ENCODE measurements at regions not wholly inside any gene's neighbourhood (a gene's known extent, or its start where the extent isn't known, plus 50 kb on each side); places are given as distances from the start of the nearest gene placed in this dataset.

DNA sequence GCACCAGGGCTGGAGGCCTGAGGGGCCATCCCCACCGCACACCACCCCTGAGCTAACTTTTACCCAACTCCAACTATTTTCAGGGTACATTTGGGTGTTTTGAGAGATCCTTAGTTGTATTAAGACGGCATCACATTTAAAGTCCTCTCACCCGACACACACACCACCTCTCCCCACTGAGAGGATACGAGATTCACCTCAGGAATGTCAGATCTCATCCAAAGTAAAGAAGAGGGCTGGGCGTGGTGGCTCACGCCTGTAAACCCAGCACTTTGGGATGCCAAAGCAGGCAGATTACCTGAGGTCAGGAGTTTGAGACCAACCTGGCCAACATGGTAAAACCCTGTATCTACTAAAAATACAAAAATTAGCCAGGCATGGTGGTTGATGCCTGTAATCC, 88.4 kb downstream of the RBFOX3 start:
- no peak for TF ChIP-seq CTCF (conservative IDR thresholded peaks at IDR 0.05)
- no peak for TF ChIP-seq EZH2 (IDR thresholded peaks at IDR 0.05; ENCODE audit: low read depth)
